PC-3 (cell line): ENCODE measurements at regions not wholly inside any gene's neighbourhood (a gene's known extent, or its start where the extent isn't known, plus 50 kb on each side); places are given as distances from the start of the nearest gene placed in this dataset.

ENCODE experiments used
- ATAC-seq: fragments of 200-7000 bp; cut with Tn5 transposase; 2 replicates; pipeline ENCODE4 v1.9.1; 2020; ENCODE audit warnings: mild to moderate bottlenecking, moderate library complexity
- BruUV-seq: library from RNA; stranded (reverse); fragments of 400-500 nt; replicated peaks from 2 replicates; lab custom pipeline; 2021; lab: Mats Ljungman, UMichigan
- CTCF ChIA-PET: fragments of 300-600 bp; sonication (Branson Sonifier 250); formaldehyde crosslinking; loops from one replicate; lab custom pipeline; 2022; ENCODE audit warnings: antibody characterized with exemption; lab: Charles Lee
- POLR2A ChIA-PET: fragments of 300-600 bp; sonication (Branson Sonifier 250); formaldehyde crosslinking; loops from one replicate; lab custom pipeline; 2022; ENCODE audit warnings: antibody characterized with exemption; ENCODE audit not compliant: unreplicated experiment; lab: Charles Lee
- DNase-seq: peaks from one replicate; pipeline ENCODE4 v3.0.0-alpha.2; 2015
- H2AFZ ChIP-seq: fragments of 300-600 bp; sonication (generic); 2 replicates; pipeline ENCODE4 v1.6.0; 2016; ENCODE audit warnings: antibody characterized with exemption, low read length
- H3F3A ChIP-seq: fragments of 300-600 bp; sonication (generic); one replicate; pipeline ENCODE4 v1.6.0; 2017; ENCODE audit warnings: antibody characterized with exemption, low read length, control low read depth, mild to moderate bottlenecking; ENCODE audit not compliant: unreplicated experiment
- H3K27ac ChIP-seq: fragments of 300-600 bp; sonication (generic); 2 replicates; pipeline ENCODE4 v1.5.1; 2016; ENCODE audit warnings: mild to moderate bottlenecking, low read length
- H3K27me3 ChIP-seq: fragments of 300-600 bp; sonication (generic); 2 replicates; pipeline ENCODE4 v1.6.1; 2016; ENCODE audit warnings: low read length, mixed read lengths
- H3K36me3 ChIP-seq: fragments of 300-600 bp; sonication (generic); 2 replicates; pipeline ENCODE4 v1.6.1; 2016; ENCODE audit warnings: low read depth, mixed run types, low read length, mixed read lengths
- H3K4me1 ChIP-seq: fragments of 300-600 bp; sonication (generic); 2 replicates; pipeline ENCODE4 v1.5.1; 2016; ENCODE audit warnings: low read length; ENCODE audit not compliant: insufficient read depth
- H3K4me2 ChIP-seq: fragments of 300-600 bp; sonication (generic); 2 replicates; pipeline ENCODE4 v1.6.0; 2016; ENCODE audit warnings: low read length
- H3K4me3 ChIP-seq: fragments of 300-600 bp; sonication (generic); 2 replicates; pipeline ENCODE4 v1.5.1; 2016; ENCODE audit warnings: mild to moderate bottlenecking, low read length, mixed read lengths
- H3K79me2 ChIP-seq: fragments of 300-600 bp; sonication (generic); 2 replicates; pipeline ENCODE4 v1.6.1; 2017; ENCODE audit warnings: low read length, mixed read lengths
- H3K9ac ChIP-seq: fragments of 300-600 bp; sonication (generic); 2 replicates; pipeline ENCODE4 v1.6.0; 2016; ENCODE audit warnings: mild to moderate bottlenecking, low read length
- H3K9me2 ChIP-seq: fragments of 300-600 bp; sonication (generic); replicated peaks from 2 replicates; pipeline ENCODE4 v1.6.1; 2016; ENCODE audit warnings: mixed run types, low read length, mixed read lengths
- H3K9me3 ChIP-seq: fragments of 300-600 bp; sonication (generic); 2 replicates; pipeline ENCODE4 v1.6.1; 2016; ENCODE audit warnings: low read length, mixed read lengths
- H4K20me1 ChIP-seq: fragments of 300-600 bp; sonication (generic); 2 replicates; pipeline ENCODE4 v1.6.1; 2016; ENCODE audit warnings: low read length, mixed read lengths
- CTCF ChIP-seq: fragments of 300-600 bp; sonication (generic); conservative IDR thresholded peaks from 2 replicates; pipeline ENCODE4 v1.5.1; 2017; ENCODE audit warnings: antibody characterized with exemption, low read depth, mild to moderate bottlenecking, low read length
- EZH2 ChIP-seq: fragments of 300-600 bp; sonication (generic); IDR thresholded peaks from one replicate; pipeline ENCODE4 v1.6.1; 2017; ENCODE audit warnings: antibody characterized with exemption, mild to moderate bottlenecking, low read length; ENCODE audit not compliant: unreplicated experiment
- EZH2phosphoT487 ChIP-seq: fragments of 300-600 bp; sonication (generic); IDR thresholded peaks from 2 replicates; pipeline ENCODE4 v1.6.1; 2018; ENCODE audit warnings: mild to moderate bottlenecking, antibody characterized with exemption, low read length, borderline replicate concordance
- intact Hi-C: fragments of 100-400 bp; cut with micrococcal nuclease; formaldehyde crosslinking; loops from 2 replicates; pipeline ENCODE4 v1.9.0; 2023

GRCh38 chr7:149644754-149645153 lies 128.6 kb downstream of the ZNF467 start:
- Histone ChIP-seq H3K79me2 (no peaks in the 10 kb centered on the region), H3K36me3 (no peaks in the 10 kb centered on the region), H3K27me3 (no peaks in the 10 kb centered on the region), H3K9ac (no peak overlapping the region), H3K4me2 (no peak overlapping the region), H3K4me3 (no peak overlapping the region), H3F3A (no peaks in the 10 kb centered on the region), H3K9me2 (no peaks in the 10 kb centered on the region), H3K4me1 (no peaks in the 10 kb centered on the region), H3K27ac (no peak overlapping the region), H3K9me3 (no peaks in the 10 kb centered on the region), H4K20me1 (no peaks in the 10 kb centered on the region), H2AFZ (no peak overlapping the region)
- ChIA-PET CTCF (no interaction called here), POLR2A (no interaction called here)
- DNase-seq = peak; percentile 11
- TF ChIP-seq EZH2 = no peak
- TF ChIP-seq EZH2phosphoT487 = no peak
- no peak for TF ChIP-seq CTCF
- ATAC-seq = no peak; the same call in 1 of the 2 replicates
- intact Hi-C loops = no loop called here
- no TSS peak for BruUV-seq

GRCh38 chr7:149642589-149642988 lies 130.8 kb downstream of the ZNF467 start:
- H3K4me1 ChIP-seq = no peaks in the 10 kb centered on the region
- H3K9me2 ChIP-seq = no peaks in the 10 kb centered on the region
- H3K79me2 ChIP-seq = no peaks in the 10 kb centered on the region
- no peak overlapping the region for H2AFZ ChIP-seq
- H3K4me3 ChIP-seq = no peak overlapping the region
- POLR2A ChIA-PET = no interaction called here
- H4K20me1 ChIP-seq = no peaks in the 10 kb centered on the region
- no peak for TF ChIP-seq CTCF
- TF ChIP-seq EZH2 = no peak
- no peak for TF ChIP-seq EZH2phosphoT487
- H3K4me2 ChIP-seq = no peak overlapping the region
- H3K9ac ChIP-seq = no peak overlapping the region
- H3F3A ChIP-seq = no peaks in the 10 kb centered on the region
- H3K27ac ChIP-seq = no peak overlapping the region
- DNase-seq (no peak), ATAC-seq (no peak)
- no TSS peak for BruUV-seq
- CTCF ChIA-PET = no interaction called here
- no peaks in the 10 kb centered on the region for H3K36me3 ChIP-seq
- peaks cover 13% of the 10 kb centered on the region for H3K27me3 ChIP-seq
- no peaks in the 10 kb centered on the region for H3K9me3 ChIP-seq
- intact Hi-C loops = no loop called here

- H3K9me3 ChIP-seq = no peaks in the 10 kb centered on the region
- H3K4me3 ChIP-seq = no peak overlapping the region
- no peaks in the 10 kb centered on the region for H3F3A ChIP-seq
- intact Hi-C loops = no loop called here
- no peaks in the 10 kb centered on the region for H3K4me1 ChIP-seq
- no peaks in the 10 kb centered on the region for H4K20me1 ChIP-seq
- H3K9ac ChIP-seq = no peak overlapping the region
- no peak overlapping the region for H2AFZ ChIP-seq
- DNase-seq (no peak), ATAC-seq (no peak)
- H3K79me2 ChIP-seq = no peaks in the 10 kb centered on the region
- no TSS peak for BruUV-seq
- no peak for TF ChIP-seq CTCF
- CTCF ChIA-PET = no interaction called here
- H3K9me2 ChIP-seq = no peaks in the 10 kb centered on the region
- peaks cover 23% of the 10 kb centered on the region for H3K27me3 ChIP-seq
- POLR2A ChIA-PET = no interaction called here
- H3K27ac ChIP-seq = no peak overlapping the region
- no peak overlapping the region for H3K4me2 ChIP-seq
- no peaks in the 10 kb centered on the region for H3K36me3 ChIP-seq
Observed at GRCh38 chr7:149638566-149639320, 134.6 kb downstream of the ZNF467 start.
